OCI-LY1 (cell line): ENCODE measurements at regions not wholly inside any gene's neighbourhood (a gene's known extent, or its start where the extent isn't known, plus 50 kb on each side); places are given as distances from the start of the nearest gene placed in this dataset.

Experiments used
- CTCF ChIP-seq: fragments of 200-600 bp; sonication (generic), shearing (Covaris generic); IDR thresholded peaks from 2 replicates; pipeline ENCODE4 v1.5.1; 2017; ENCODE audit warnings: mild to moderate bottlenecking, antibody characterized with exemption, low read length, moderate library complexity, mixed read lengths
- EZH2 ChIP-seq: fragments of 200-600 bp; sonication (generic), shearing (Covaris generic); IDR thresholded peaks from 2 replicates; pipeline ENCODE4 v1.8.0; 2017; ENCODE audit warnings: borderline replicate concordance, mixed run types, mild to moderate bottlenecking, antibody characterized with exemption, low read length, moderate library complexity, mixed read lengths

- TF ChIP-seq CTCF (no peak), EZH2 (no peak)
Measured at GRCh38 chr5:155316070-155316714, 302.6 kb downstream of the KIF4B start.
